ENCODE measurements at regions not wholly inside any gene's neighbourhood (a gene's known extent, or its start where the extent isn't known, plus 50 kb on each side); places are given as distances from the start of the nearest gene placed in this dataset.

- Histone ChIP-seq H3K9me3 (ENCODE audit: control insufficient read depth in 1 of 2, insufficient read depth in 1 of 2, low read length in 2 of 2) (peaks cover 0 to 19% of the 10 kb centered on the region in 2 experiments), H3K27ac (ENCODE audit: low read depth in 1 of 2, low read length in 2 of 2) (no peak overlapping the region), H3K27me3 (ENCODE audit: control insufficient read depth in 1 of 2, insufficient read depth in 2 of 2, low read length in 2 of 2) (no peaks in the 10 kb centered on the region), H3K4me3 (ENCODE audit: low read length) (no peak overlapping the region), H3K36me3 (ENCODE audit: insufficient read depth, low read length) (no peaks in the 10 kb centered on the region), H3K4me1 (ENCODE audit: insufficient read depth, low read length) (no peaks in the 10 kb centered on the region)
- no peak for TF ChIP-seq CTCF (IDR thresholded peaks at IDR 0.05)
- Mint-ChIP-seq H3K27me3 (no peaks in the 10 kb centered on the region), H3K4me1 (ENCODE audit: low read depth) (no peaks in the 10 kb centered on the region), H3K27ac (no peak overlapping the region), H3K9me3 (peaks cover 12% of the 10 kb centered on the region), H3K4me3 (no peak overlapping the region), H3K36me3 (ENCODE audit: low read depth) (no peaks in the 10 kb centered on the region)
- ChIA-PET POLR2A (no interaction called here), CTCF (no interaction called here)
- DNase-seq (no peak), ATAC-seq (ENCODE audit: poor library complexity) (no peak)
- intact Hi-C loops (cut with DNase I, micrococcal nuclease), result no loop called here
Observed at GRCh38 chr4:62293551-62293950, 1093.4 kb downstream of the ADGRL3 start.

DNA sequence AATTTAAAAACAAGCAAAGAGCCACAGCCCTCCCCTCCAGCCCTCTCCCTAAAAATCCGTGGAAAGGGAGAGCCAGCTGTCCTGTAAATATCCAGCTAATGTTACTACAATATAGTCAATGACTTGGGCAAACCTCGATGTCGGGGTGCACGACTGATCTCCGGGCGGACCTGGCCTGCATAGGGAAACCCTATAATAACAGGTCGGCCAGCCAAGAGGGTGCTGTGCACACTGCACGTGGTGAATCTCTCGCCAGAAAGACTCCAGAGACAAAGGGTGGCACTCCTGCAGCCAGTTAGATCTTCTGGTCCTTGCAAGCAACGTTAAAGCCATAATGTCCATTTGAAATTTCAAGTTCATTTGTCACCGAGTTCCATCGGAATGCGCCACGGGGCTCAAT lies 1092.8 kb downstream of the ADGRL3 start:
- no peak overlapping the region for H3K4me3 ChIP-seq (ENCODE audit: low read length)
- peaks cover 0 to 19% of the 10 kb centered on the region in 2 experiments for H3K9me3 ChIP-seq (ENCODE audit: control insufficient read depth in 1 of 2, insufficient read depth in 1 of 2, low read length in 2 of 2)
- no peak for TF ChIP-seq CTCF (IDR thresholded peaks at IDR 0.05)
- Mint-ChIP-seq H3K27ac (no peak overlapping the region), H3K9me3 (peaks cover 12% of the 10 kb centered on the region), H3K27me3 (no peaks in the 10 kb centered on the region), H3K36me3 (ENCODE audit: low read depth) (no peaks in the 10 kb centered on the region), H3K4me3 (no peak overlapping the region), H3K4me1 (ENCODE audit: low read depth) (no peaks in the 10 kb centered on the region)
- no peak for ATAC-seq (ENCODE audit: poor library complexity)
- no peaks in the 10 kb centered on the region for H3K36me3 ChIP-seq (ENCODE audit: insufficient read depth, low read length)
- intact Hi-C loops (cut with DNase I, micrococcal nuclease), result no loop called here
- ChIA-PET POLR2A (no interaction called here), CTCF (no interaction called here)
- no peak for DNase-seq
- H3K27ac ChIP-seq (ENCODE audit: low read depth in 1 of 2, low read length in 2 of 2), result no peak overlapping the region
- H3K4me1 ChIP-seq (ENCODE audit: insufficient read depth, low read length), result no peaks in the 10 kb centered on the region
- H3K27me3 ChIP-seq (ENCODE audit: control insufficient read depth in 1 of 2, insufficient read depth in 2 of 2, low read length in 2 of 2), result no peaks in the 10 kb centered on the region

GRCh38 chr4:62288808-62289541 lies 1088.8 kb downstream of the ADGRL3 start:
- no peaks in the 10 kb centered on the region for H3K36me3 ChIP-seq (ENCODE audit: insufficient read depth, low read length)
- ATAC-seq (ENCODE audit: poor library complexity) (no peak), DNase-seq (no peak)
- H3K4me1 ChIP-seq (ENCODE audit: insufficient read depth, low read length), result no peaks in the 10 kb centered on the region
- H3K9me3 ChIP-seq (ENCODE audit: control insufficient read depth in 1 of 2, insufficient read depth in 1 of 2, low read length in 2 of 2), result peaks cover 0 to 16% of the 10 kb centered on the region in 2 experiments
- Mint-ChIP-seq H3K9me3 (peaks cover 9% of the 10 kb centered on the region), H3K27ac (no peak overlapping the region), H3K27me3 (no peaks in the 10 kb centered on the region), H3K4me1 (ENCODE audit: low read depth) (no peaks in the 10 kb centered on the region), H3K4me3 (no peak overlapping the region), H3K36me3 (ENCODE audit: low read depth) (no peaks in the 10 kb centered on the region)
- no peaks in the 10 kb centered on the region for H3K27me3 ChIP-seq (ENCODE audit: control insufficient read depth in 1 of 2, insufficient read depth in 2 of 2, low read length in 2 of 2)
- TF ChIP-seq CTCF (IDR thresholded peaks at IDR 0.05), result no peak
- H3K27ac ChIP-seq (ENCODE audit: low read depth in 1 of 2, low read length in 2 of 2), result no peak overlapping the region
- intact Hi-C loops (cut with DNase I, micrococcal nuclease), result no loop called here
- H3K4me3 ChIP-seq (ENCODE audit: low read length), result no peak overlapping the region
- CTCF ChIA-PET, result no interaction called here
- POLR2A ChIA-PET, result no interaction called here

Data from CD4-positive, alpha-beta T cell (primary cell).